ENCODE measurements at regions not wholly inside any gene's neighbourhood (a gene's known extent, or its start where the extent isn't known, plus 50 kb on each side); places are given as distances from the start of the nearest gene placed in this dataset.
"Not testable (repeated sequence)": the region's sequence is repeated elsewhere in the genome, so short reads cannot be mapped to it uniquely, and the experiment has no call there.

DNA sequence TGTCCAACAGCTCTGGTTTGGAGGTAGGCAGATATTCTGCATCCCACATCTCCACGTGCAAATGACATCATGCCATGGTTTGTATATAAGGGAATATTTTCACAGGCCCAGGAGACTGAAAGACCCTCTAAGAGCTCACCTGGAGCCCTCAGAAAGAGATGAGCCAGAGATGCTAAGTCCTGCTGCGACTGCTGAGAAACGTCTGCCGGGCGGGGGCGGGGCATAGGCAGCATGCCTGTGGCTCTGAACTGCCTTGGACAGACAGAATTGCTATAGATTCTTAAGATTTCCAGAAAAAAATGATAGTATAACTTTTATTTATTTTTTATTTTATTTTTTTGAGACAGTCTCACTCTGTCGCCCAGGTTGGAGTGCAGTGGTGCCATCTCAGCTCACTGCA, 64.2 kb upstream of the METTL9 start:
- DNase-seq, result not testable (repeated sequence)

DNA sequence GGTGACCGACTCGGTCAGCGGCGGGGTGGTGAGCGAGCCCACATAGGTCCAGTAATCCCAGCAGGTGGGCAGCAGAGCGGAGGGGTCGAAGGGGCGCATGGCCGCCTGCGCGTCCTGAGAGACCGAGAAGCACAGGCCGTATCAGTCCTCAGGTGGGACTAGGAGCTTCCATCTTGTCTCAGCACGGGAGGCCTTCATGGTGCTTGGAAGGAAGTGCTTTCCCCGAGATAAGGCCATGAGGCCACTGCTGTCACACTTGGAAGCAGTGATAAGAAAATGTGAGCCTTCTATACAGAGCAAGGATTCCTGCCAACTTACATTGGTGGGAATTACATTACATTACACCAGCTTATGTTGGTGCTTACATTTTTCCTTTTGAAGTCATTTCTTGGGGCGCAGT, 62.6 kb upstream of the METTL9 start:
- not testable (repeated sequence) for DNase-seq

DNA sequence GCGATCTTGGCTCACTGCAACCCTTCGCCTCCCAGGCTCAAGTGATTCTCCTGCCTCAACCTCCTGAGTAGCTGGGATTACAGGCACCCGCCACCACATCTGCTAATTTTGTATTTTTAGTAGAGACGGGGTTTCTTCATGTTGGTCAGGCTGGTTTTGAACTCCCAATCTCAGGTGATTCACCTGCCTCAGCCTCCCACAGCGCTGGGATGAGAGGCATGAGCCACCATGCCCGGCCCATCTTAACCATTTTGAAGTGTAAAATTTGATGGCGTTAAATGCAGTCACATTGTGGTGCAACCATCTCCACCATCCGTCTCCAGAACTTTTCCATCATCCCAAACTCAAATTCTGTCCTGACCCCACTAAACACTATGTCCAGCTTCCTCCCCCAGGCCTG, 61.8 kb upstream of the METTL9 start:
- not testable (repeated sequence) for DNase-seq

DNA sequence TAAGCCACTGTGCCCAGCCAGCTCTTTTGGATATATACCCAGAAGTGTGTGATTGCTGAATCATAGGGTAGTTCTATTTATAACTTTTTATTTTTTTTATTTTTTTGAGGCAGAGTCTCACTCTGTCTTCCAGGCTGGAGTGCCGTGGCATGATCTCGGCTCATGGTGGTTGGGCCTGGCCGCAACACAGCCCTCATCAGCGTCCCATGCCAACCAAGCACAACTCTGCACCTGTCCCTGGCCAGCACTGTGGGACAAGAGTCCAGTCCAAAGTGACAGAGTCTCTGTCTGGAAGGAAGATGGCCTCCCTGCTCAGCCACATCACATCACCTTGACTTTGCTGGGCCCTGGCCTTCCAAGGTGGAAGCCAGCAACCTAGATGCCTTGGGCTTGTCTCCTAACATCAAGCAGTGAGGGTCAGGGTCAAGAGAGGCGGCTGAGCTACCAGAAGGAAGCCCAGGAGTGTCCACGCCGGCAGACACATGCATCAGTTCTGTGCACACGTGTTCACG, 60.2 kb upstream of the METTL9 start:
- DNase-seq, result not testable (repeated sequence)

DNA sequence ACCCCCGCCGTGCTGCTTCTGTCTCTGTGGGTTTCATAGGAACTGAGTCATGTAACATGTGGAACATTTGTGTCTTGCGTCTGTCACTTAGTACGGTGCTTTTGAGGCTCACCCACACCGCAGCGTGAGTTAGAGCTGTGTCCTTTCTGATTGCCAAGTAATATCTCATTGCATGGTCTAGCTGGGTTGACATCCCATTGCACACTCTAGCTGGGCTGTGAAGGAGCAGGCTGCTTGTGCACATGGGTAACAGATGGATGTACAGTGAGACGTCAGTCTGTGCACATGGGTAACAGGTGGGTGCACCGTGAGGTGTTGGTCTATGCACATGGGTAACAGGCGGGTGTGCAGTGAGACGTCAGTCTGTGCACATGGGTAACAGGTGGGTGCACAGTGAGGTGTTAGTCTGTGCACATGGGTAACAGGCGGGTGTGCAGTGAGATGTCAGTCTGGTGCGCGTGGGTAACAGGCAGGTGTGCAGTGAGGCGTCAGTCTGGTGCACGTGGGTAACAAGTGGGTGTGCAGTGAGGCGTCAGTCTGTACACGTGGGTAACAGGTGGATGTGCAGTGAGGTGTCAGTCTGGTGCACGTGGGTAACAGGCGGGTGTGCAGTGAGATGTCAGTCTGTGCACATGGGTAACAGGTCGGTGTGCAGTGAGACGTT, 58.5 kb upstream of the METTL9 start:
- DNase-seq, result not testable (repeated sequence)

DNA sequence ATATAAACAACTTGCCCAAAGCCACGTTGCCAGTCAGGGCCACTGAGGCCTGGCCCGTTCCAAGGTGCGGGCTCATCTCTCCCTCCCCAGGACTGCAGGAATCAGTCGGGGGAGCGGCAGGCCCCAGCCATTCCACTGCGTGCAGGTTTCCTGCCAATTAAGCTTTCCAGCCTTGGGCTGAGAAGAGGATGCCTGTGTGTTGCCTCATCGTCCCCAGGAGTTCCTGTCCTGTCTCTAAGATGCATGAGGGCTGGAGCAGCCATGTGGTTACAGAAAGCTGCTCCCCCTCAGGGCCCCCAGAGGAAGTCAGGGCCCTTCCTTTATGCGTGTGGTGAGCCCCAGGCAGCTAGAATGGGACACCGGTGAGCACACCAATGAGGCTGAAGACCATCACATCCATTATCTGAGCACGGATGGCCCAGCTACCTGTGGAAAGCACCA, 57.7 kb upstream of the METTL9 start:
- not testable (repeated sequence) for DNase-seq

DNA sequence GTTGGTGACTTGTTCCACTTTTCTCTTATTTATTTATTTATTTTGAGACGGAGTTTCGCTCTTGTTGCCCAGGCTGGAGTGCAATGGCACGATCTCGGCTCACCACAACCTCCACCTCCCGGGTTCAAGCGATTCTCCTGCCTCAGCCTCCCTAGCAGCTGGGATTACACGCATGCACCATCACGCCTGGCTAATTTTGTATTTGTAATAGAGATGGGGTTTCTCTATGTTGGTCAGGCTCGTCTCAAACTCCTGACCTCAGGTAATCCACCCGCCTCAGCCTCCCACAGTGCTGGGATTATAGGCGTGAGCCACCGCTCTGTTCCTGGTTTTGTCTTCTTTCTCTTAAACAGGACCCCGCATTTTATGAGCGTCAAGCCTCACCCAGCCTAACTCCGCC, 57.3 kb upstream of the METTL9 start:
- not testable (repeated sequence) for DNase-seq

DNA sequence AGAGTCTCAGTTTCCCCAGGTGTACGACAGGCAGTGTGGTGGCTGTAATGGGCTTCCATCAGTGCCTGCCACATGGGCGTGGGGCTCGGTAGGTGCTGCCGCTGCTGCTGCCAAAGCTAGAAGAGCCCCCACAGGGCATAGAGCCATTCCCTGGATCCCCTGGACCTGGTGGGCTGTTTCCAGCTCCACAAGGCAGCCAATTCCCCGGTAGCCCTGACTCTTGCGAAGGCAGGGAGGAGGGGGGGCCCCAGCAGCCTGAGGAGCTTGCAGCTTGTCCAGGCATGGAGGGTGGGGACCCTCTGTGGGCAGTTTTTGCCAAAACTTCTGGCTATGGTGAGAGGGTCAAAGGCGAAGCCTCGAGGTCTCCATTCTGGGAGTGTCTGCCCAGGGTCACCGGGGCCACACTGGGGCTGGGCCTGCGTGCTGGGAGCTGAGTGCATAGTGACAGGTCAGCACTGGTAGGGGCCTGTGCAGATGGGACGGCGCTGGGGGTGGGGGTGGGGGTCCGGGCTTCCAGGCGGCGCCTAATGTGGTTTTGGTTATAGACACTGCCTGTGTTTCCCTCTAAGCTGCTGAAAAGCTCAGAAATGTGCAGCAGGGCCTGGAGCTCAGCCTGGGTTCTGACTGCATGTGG, 56.8 kb upstream of the METTL9 start:
- DNase-seq, result not testable (repeated sequence)

DNA sequence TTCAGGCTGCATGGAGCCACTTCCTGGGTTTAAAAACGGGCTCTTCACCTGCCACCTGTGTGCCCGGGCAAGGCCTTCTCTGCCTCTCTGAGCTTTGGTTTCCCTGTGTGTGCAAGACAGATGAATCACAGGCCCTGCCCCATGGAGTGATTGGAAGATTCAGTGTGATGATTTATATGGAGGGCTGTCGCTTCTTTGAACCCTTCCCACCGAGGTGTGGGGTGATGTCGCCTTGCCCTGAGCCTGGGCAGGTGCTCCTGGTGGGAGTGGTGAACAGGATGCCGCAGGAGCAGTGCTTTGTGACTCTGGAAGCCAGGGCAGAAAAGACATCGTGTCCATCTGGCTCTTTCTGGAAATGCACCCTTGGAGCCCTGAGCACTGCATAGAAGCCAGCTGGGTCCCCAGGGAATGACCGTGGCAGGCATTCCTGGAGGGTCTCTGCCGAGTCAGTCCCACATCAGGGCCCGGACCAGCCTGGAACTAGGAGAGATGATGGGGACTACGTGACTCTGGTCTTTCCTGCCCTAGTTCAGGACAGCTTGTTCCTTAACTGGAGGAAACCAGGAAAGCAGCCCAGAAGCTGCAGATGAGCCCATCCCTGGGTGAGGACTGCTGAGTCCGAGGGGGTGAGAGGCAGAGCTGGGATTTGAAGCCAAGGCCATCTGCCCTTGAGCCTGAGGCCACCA, 56.1 kb upstream of the METTL9 start:
- not testable (repeated sequence) for DNase-seq

DNA sequence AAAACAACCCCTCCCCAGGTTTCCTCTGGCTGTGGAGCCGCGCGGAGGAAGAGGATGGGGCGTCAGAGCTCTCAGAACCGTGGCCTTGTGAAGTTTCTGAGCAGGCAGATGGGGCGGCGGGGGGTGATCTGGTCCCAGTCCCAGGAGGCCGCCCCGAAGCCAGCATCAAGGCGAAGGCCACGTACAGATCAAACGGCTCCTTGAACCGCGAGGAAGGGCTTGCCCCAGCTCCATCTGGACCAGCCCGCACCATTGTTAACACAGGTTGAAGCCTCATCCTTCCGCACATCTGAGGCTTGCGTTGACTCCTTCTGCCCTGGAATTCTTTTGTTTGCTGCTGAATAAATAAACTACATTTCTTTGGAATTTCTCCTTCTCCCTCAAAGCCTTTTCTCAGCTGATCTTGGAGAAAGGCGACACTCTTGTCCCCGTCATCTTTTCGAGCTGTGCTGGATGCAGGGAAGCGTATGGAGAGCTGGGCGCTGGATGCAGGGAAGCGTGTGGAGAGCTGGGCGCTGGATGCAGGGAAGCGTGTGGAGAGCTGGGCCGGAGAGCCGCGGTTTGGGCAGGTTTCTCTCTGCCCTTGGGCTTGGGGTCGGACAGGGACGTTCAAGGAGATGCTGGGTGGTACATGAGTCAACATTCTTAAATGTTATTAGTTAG, 53.6 kb upstream of the METTL9 start:
- DNase-seq, result not testable (repeated sequence)

DNA sequence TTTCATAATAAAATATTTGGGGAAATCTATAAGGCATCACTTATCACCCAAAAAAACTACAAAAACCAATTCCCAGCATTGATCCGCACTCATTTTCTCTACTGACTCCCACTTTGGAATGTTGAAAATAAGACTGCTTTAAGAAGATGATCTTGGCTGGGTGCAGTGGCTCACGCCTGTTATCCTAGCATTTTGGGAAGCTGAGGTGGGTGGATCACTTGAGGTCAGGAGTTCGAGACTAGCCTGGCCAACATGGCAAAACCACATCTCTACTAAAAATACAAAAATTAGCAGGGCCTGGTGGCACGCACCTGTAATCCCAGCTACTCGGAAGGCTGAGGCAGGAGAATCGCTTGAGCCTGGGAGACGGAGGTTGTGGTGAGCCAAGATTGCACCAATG, 50.0 kb upstream of the METTL9 start:
- not testable (repeated sequence) for DNase-seq
